Activated naive CD4-positive, alpha-beta T cell treated with anti-CD3 and anti-CD28 coated beads, Interleukin-2, amount 50 U/mL, for 16 hours (primary cell): ENCODE measurements at regions not wholly inside any gene's neighbourhood (a gene's known extent, or its start where the extent isn't known, plus 50 kb on each side); places are given as distances from the start of the nearest gene placed in this dataset.
"Not testable (repeated sequence)": the region's sequence is repeated elsewhere in the genome, so short reads cannot be mapped to it uniquely, and the experiment has no call there.

ENCODE experiments used
- DNase-seq: peaks from one replicate; pipeline ENCODE4 v3.0.0-alpha.2; 2020

GRCh38 chr5:13212886-13213285 lies 731.6 kb downstream of the DNAH5 start:
- DNase-seq: no peak

GRCh38 chr5:13211064-13211463 lies 733.4 kb downstream of the DNAH5 start:
- DNase-seq: no peak

- DNase-seq: no peak
Measured at GRCh38 chr5:13207112-13207511, 737.4 kb downstream of the DNAH5 start.

- no peak for DNase-seq
Measured at GRCh38 chr5:13201022-13201421, 743.5 kb downstream of the DNAH5 start.

GRCh38 chr5:13198226-13198625 lies 746.3 kb downstream of the DNAH5 start:
- not testable (repeated sequence) for DNase-seq

- no peak for DNase-seq
Measured at GRCh38 chr5:13189532-13189931, 755.0 kb downstream of the DNAH5 start.

GRCh38 chr5:13188371-13188770 lies 756.1 kb downstream of the DNAH5 start:
- DNase-seq: no peak

GRCh38 chr5:13187186-13187585 lies 757.3 kb downstream of the DNAH5 start:
- DNase-seq: no peak

GRCh38 chr5:13186177-13186576 lies 758.3 kb downstream of the DNAH5 start:
- no peak for DNase-seq

- DNase-seq: no peak
Measured at GRCh38 chr5:13179407-13180087, 764.9 kb downstream of the DNAH5 start.

GRCh38 chr5:13143630-13144029 lies 800.9 kb downstream of the DNAH5 start:
- no peak for DNase-seq

GRCh38 chr5:13143214-13143613 lies 801.3 kb downstream of the DNAH5 start:
- DNase-seq: no peak

- no peak for DNase-seq
Measured at GRCh38 chr5:13133951-13134350, 810.5 kb downstream of the DNAH5 start.

GRCh38 chr5:13115476-13115875 lies 829.0 kb downstream of the DNAH5 start:
- no peak for DNase-seq

- DNase-seq: no peak
Measured at GRCh38 chr5:13108265-13108664, 836.2 kb downstream of the DNAH5 start.

GRCh38 chr5:13107537-13107936 lies 837.0 kb downstream of the DNAH5 start:
- no peak for DNase-seq

GRCh38 chr5:13081116-13081515 lies 863.4 kb downstream of the DNAH5 start:
- no peak for DNase-seq

- DNase-seq: not testable (repeated sequence)
Measured at GRCh38 chr5:13072936-13073335, 871.6 kb downstream of the DNAH5 start.

- no peak for DNase-seq
Measured at GRCh38 chr5:13063088-13063487, 881.4 kb downstream of the DNAH5 start.

GRCh38 chr5:13045897-13046551 lies 898.5 kb downstream of the DNAH5 start:
- DNase-seq: no peak

- DNase-seq: no peak
Measured at GRCh38 chr5:13034061-13034460, 910.4 kb downstream of the DNAH5 start.

GRCh38 chr5:13029211-13029610 lies 915.3 kb downstream of the DNAH5 start:
- DNase-seq: no peak

- no peak for DNase-seq
Measured at GRCh38 chr5:13027874-13028273, 916.6 kb downstream of the DNAH5 start.

GRCh38 chr5:13019729-13020128 lies 924.8 kb downstream of the DNAH5 start:
- DNase-seq: no peak

- DNase-seq: no peak
Measured at GRCh38 chr5:13003457-13003856, 941.0 kb downstream of the DNAH5 start.
